Activated T-cell treated with anti-CD3 and anti-CD28 coated beads for 1 hour (primary cell): ENCODE measurements at regions not wholly inside any gene's neighbourhood (a gene's known extent, or its start where the extent isn't known, plus 50 kb on each side); places are given as distances from the start of the nearest gene placed in this dataset.
"Not testable (repeated sequence)": the region's sequence is repeated elsewhere in the genome, so short reads cannot be mapped to it uniquely, and the experiment has no call there.

Source experiments
- DNase-seq: peaks from one replicate; pipeline ENCODE4 v3.0.0-alpha.2; 2020; ENCODE audit warnings: low read depth

GRCh38 chr9:29613773-29614172 lies 2040.5 kb upstream of the C9orf72 start:
- no peak for DNase-seq

GRCh38 chr9:29616844-29617243 lies 2043.6 kb upstream of the C9orf72 start:
- no peak for DNase-seq

DNA sequence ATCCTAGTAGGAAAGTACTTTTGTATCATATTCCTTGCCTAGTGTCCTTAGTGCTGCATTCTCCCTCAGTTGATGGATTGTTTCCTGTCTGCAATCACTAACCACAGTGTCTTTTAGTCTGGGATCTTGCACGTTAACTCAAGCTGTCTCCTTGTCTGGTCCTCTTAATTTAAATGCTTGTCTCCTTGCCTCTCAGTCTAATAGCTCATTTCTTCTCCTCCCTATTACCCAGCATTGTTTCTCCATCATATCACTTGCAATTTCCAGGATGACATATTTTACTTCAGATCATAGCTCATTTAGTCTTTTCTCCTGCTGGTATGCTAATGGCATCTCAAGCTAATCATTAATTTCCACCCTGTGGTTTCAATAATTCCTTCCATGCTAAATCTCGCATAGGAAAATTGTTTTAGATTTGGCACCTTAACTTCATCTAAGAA lies 2052.0 kb upstream of the C9orf72 start:
- DNase-seq = no peak

GRCh38 chr9:29625931-29626330 lies 2052.7 kb upstream of the C9orf72 start:
- no peak for DNase-seq

GRCh38 chr9:29628856-29629255 lies 2055.6 kb upstream of the C9orf72 start:
- not testable (repeated sequence) for DNase-seq

DNA sequence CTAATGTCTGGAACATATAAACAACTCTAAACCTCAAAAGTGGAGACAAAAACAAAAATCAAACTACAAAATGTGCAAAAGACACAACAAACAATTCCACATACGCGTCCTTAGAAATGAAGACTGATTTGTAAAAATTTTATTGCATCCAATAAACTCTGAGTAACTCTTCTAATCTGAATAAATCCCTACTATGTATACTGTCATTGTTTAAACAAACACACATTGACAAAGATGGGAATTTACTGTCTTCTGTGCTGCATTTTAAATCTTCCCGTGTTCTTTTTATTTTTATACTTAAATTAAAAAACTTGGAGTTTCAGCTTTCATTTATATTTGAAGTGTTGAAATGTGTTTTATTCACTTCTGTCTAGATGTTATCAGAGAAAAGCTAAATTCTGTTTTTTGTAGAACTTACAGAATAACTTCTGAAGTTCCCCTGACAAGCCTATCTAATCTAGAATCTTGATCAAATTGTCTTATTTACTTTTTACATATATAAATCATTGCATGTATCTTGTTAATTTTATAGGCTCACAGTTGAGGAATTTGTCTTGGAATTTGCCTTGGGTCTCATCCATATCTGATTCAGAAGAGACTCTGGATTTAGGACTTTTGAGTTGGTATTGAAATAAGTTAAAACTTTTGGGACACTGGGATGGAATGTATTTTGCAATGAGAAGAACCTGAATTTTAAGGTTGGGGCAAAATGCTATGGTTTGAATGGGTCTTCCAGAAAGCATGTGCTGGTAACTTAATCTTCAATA lies 2064.4 kb upstream of the C9orf72 start:
- no peak for DNase-seq

DNA sequence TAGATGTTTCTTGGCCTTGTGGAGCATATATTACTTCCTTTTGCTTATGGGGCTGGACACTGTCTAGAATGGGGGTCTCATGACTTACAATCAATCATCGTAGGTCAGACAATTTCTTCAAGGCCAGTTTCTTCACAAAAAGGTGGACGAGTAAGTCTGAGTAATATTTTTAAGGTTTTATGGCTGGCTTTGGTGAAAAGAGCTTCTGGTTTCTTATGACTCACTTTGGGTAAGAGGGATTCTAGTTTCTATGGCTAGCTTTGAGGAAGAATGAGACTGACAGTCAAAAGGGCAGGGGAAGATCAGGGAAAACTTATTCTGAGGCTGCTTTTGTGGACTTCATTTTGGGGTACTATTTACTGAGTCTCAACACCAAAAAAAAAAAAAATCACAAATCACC lies 2067.2 kb upstream of the C9orf72 start:
- no peak for DNase-seq

DNA sequence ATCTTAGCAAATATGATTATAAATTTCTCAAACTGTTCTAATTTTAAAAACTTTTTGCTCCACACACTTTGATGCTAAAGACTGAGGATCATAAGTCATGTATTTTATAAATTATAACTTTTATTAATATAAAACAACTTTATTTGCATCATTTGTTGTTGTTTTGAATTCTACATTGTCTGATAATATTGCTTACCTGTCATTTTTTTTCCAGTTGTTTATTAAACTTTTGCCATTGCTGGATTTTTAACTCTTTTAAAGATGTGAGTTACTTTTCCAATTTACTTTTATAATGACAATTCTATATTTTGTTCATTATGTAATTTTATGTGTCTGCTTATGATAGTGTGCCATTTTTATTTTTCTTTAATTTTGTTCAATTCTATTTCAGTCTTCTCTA lies 2071.2 kb upstream of the C9orf72 start:
- no peak for DNase-seq

GRCh38 chr9:29647451-29647850 lies 2074.2 kb upstream of the C9orf72 start:
- no peak for DNase-seq

GRCh38 chr9:29648132-29648531 lies 2074.9 kb upstream of the C9orf72 start:
- DNase-seq = no peak

- DNase-seq = no peak
Measured at GRCh38 chr9:29648601-29649000, 2075.3 kb upstream of the C9orf72 start.

- no peak for DNase-seq
Measured at GRCh38 chr9:29656641-29657406, 2083.5 kb upstream of the C9orf72 start.

DNA sequence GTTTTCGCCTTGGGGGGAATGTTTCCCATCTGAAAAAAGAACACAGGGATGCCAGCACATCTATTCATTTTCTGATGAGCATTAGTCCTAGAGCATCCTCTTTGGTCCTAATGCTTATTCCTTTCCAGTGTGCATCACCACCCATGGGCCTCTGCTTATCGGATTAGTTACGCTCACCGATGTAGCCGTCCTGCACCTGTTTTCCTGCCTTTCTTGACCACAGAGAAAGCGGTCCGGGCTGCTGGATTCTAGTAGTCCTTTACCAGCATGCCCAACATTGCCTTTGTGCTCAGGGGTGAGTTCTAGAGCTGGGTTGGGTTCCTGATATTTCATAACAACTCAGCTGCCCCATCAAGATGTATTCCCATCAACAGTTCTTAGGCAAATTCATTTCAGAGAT lies 2084.5 kb upstream of the C9orf72 start:
- no peak for DNase-seq

GRCh38 chr9:29659014-29659413 lies 2085.7 kb upstream of the C9orf72 start:
- no peak for DNase-seq

GRCh38 chr9:29659736-29660135 lies 2086.5 kb upstream of the C9orf72 start:
- DNase-seq = no peak

DNA sequence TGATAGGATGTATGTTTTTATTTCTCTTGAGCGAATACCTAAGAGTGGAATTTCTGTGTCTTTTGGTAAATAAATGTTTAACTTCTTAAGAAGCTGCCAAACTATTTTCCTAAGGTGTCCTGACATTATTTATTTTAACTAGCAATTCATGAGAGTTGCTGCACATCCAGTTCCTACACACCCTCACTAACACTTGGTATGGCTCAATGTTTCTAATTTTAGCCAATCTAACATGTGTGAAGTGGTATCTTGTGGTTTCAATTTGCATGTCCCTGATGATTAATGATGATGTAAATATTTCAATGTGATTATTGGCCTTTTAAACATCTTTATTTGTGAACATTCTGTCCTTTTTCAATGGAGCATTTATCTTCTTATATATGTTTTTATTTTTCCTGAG lies 2095.5 kb upstream of the C9orf72 start:
- DNase-seq = no peak

- DNase-seq = no peak
Measured at GRCh38 chr9:29669613-29670012, 2096.3 kb upstream of the C9orf72 start.

- DNase-seq = no peak
Measured at GRCh38 chr9:29685531-29685930, 2112.2 kb upstream of the C9orf72 start.

DNA sequence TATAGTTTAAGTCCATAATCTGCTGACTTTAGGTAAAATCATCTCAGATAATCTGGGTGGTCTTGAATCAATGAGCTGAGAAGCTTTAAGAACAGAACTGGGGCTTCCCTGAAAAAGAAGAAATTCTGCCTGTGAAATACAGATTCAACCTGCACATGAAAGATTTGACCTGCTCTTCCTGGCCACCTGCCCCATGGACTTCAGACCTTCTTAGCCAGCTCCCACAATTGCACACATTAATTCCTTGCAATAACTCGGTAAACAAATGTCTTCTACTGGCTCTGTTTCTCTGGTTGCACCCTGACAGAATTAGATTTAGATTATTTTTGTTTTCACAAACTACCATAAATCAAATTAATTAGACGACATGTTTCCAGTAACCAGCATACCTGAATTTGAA lies 2117.9 kb upstream of the C9orf72 start:
- DNase-seq = no peak

- no peak for DNase-seq
Measured at GRCh38 chr9:29691758-29692407, 2118.6 kb upstream of the C9orf72 start.

DNA sequence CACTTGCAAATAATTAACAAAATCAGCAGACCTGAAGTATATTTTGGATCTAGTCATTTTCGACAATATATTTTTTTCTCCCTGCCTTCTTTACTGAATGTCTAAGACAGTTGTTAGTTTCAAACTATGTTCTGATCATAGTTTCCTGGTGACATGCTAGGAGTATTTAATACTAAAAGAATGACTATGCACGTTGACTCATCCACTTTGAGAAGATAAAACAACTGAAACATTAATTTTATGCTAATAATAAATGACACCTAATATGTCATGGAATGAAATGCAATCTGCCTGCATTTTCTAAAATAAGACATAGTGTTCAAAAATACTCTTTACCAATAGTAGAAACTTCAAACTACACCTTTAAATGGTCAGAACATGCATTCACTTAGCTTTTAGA lies 2123.7 kb upstream of the C9orf72 start:
- no peak for DNase-seq

- no peak for DNase-seq
Measured at GRCh38 chr9:29701559-29701958, 2128.3 kb upstream of the C9orf72 start.

DNA sequence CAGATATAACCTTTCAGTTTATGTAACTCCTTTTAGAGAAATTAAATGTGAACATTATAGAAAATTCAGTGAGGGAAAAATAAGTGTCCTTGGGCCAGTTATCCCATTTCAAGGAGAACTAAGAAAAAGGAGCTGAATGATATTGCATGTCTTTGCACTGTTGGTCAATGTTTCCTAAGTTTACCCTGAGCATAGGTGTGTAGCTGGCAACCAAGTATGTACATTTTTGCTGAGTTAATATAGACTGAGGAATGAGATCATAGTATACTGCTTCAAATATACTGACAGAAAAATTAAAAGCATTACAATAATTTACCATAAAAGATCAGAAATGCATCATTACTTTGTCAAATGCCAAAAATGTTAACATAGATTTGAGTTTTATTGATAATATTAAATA lies 2128.7 kb upstream of the C9orf72 start:
- no peak for DNase-seq
